PC-9 (cell line): ENCODE measurements at regions not wholly inside any gene's neighbourhood (a gene's known extent, or its start where the extent isn't known, plus 50 kb on each side); places are given as distances from the start of the nearest gene placed in this dataset.

Experiments
- BruUV-seq: library from RNA; stranded (reverse); fragments of 400-500 nt; replicated peaks from 2 replicates; lab custom pipeline; 2021; lab: Mats Ljungman, UMichigan
- CTCF ChIA-PET: fragments of 300-600 bp; sonication (Branson Sonifier 250); formaldehyde crosslinking; loops from one replicate; lab custom pipeline; 2022; ENCODE audit warnings: antibody characterized with exemption; lab: Charles Lee
- POLR2A ChIA-PET: fragments of 300-600 bp; sonication (Branson Sonifier 250); formaldehyde crosslinking; loops from one replicate; lab custom pipeline; 2022; ENCODE audit warnings: antibody characterized with exemption; ENCODE audit not compliant: unreplicated experiment; lab: Charles Lee
- DNase-seq, 2 experiments: peaks; one replicate each; pipeline versions ENCODE4 v3.0.0 to v3.0.0-alpha.2; 2015 to 2022; ENCODE audit warnings: mixed read lengths in 1 of 2
- H2AFZ ChIP-seq: fragments of 200-600 bp; sonication (generic); 2 replicates; pipeline ENCODE4 v1.8.1; 2017; ENCODE audit warnings: antibody characterized with exemption
- H3F3A ChIP-seq: fragments of 200-600 bp; sonication (generic); 2 replicates; pipeline ENCODE4 v1.8.1; 2017; ENCODE audit warnings: antibody characterized with exemption, mild to moderate bottlenecking, low read depth; ENCODE audit not compliant: insufficient read depth
- H3K27ac ChIP-seq: fragments of 200-600 bp; sonication (generic); 2 replicates; pipeline ENCODE4 v1.6.1; 2016; ENCODE audit warnings: mixed run types
- H3K27me3 ChIP-seq: fragments of 200-600 bp; sonication (generic); 2 replicates; pipeline ENCODE4 v1.6.1; 2016; ENCODE audit warnings: low read depth, mixed run types; ENCODE audit not compliant: insufficient read depth
- H3K36me3 ChIP-seq: fragments of 200-600 bp; sonication (generic); 2 replicates; pipeline ENCODE4 v1.6.1; 2016; ENCODE audit warnings: low read depth, mixed run types
- H3K4me1 ChIP-seq: fragments of 200-600 bp; sonication (generic); replicated peaks from 2 replicates; pipeline ENCODE4 v1.6.1; 2016; ENCODE audit warnings: mixed run types; ENCODE audit not compliant: insufficient read depth
- H3K4me2 ChIP-seq: fragments of 200-600 bp; sonication (generic); 2 replicates; pipeline ENCODE4 v1.6.1; 2017; ENCODE audit warnings: mixed run types
- H3K4me3 ChIP-seq: fragments of 200-600 bp; sonication (generic); 2 replicates; pipeline ENCODE4 v1.6.1; 2016; ENCODE audit warnings: mixed run types
- H3K79me2 ChIP-seq: fragments of 200-600 bp; sonication (generic); 2 replicates; pipeline ENCODE4 v1.6.1; 2017; ENCODE audit warnings: low read depth, mixed run types
- H3K9me2 ChIP-seq: fragments of 200-600 bp; sonication (generic); 2 replicates; pipeline ENCODE4 v1.8.1; 2017; ENCODE audit warnings: mild to moderate bottlenecking; ENCODE audit not compliant: insufficient read depth
- H3K9me3 ChIP-seq: fragments of 200-600 bp; sonication (generic); 2 replicates; pipeline ENCODE4 v1.8.1; 2016; ENCODE audit warnings: low read depth; ENCODE audit not compliant: insufficient read depth
- H4K20me1 ChIP-seq: fragments of 200-600 bp; sonication (generic); 2 replicates; pipeline ENCODE4 v1.8.1; 2017; ENCODE audit not compliant: insufficient read depth
- CTCF ChIP-seq: fragments of 200-600 bp; sonication (generic); conservative IDR thresholded peaks from 2 replicates; pipeline ENCODE4 v1.6.1; 2017; ENCODE audit warnings: mixed run types, antibody characterized with exemption, mild to moderate bottlenecking, moderate library complexity
- EZH2 ChIP-seq: fragments of 200-600 bp; sonication (generic); IDR thresholded peaks from 2 replicates; pipeline ENCODE4 v1.8.0; 2017; ENCODE audit warnings: antibody characterized with exemption, low read depth
- intact Hi-C: fragments of 100-400 bp; cut with micrococcal nuclease; formaldehyde crosslinking; loops from one replicate; pipeline ENCODE4 v1.10.0; 2022; ENCODE audit not compliant: unreplicated experiment

GRCh38 chr5:91742550-91742949 lies 359.4 kb upstream of the ARRDC3 start:
- Histone ChIP-seq H3K36me3 (no peaks in the 10 kb centered on the region), H4K20me1 (no peaks in the 10 kb centered on the region), H3K9me2 (peaks cover 3% of the 10 kb centered on the region; the same call in 1 of the 2 replicates), H3K79me2 (no peaks in the 10 kb centered on the region), H3K4me3 (no peak overlapping the region), H3K27me3 (no peaks in the 10 kb centered on the region), H3K4me2 (no peak overlapping the region), H2AFZ (no peak overlapping the region), H3F3A (no peaks in the 10 kb centered on the region), H3K9me3 (no peaks in the 10 kb centered on the region), H3K27ac (no peak overlapping the region), H3K4me1 (no peaks in the 10 kb centered on the region)
- no TSS peak for BruUV-seq
- CTCF ChIA-PET, result no interaction called here
- POLR2A ChIA-PET, result no interaction called here
- intact Hi-C loops, result no loop called here
- DNase-seq, result no peak
- TF ChIP-seq EZH2 (no peak), CTCF (no peak)

DNA sequence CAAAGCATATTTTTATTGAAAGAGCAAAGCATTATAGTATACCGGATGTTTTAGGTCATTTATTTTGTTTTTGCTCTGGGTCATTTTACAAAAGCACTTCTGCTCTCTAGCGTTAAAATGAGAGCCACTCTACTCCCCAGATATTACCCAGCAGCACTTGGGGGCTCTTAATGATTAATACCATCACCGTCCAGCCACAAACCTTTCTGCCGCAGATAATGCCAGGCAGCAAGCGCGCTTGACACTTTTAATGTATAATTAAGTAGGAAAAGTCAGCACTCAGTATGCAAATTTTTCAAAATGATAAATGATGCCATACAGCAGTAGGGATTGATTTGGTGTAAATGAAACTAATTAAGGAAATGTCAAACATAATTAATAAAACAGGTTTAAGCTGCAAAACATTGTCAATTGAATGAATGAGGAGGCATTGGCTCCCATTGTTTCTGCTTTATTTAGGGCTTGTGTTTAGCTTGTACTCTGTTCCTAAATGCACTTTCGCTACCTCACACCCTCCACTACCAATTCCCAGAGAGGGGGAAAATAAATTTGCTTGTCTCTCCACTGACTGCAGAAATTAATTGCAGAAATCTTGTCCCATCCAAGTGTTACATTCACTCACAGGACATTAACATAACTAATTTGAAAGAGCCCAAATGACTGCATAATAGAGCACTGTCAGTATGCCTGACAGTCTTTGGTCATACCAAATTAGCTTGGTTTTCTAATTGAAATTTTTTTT lies 358.8 kb upstream of the ARRDC3 start:
- Histone ChIP-seq H3K4me1 (no peaks in the 10 kb centered on the region), H3K9me2 (peaks cover 3% of the 10 kb centered on the region; the same call in 1 of the 2 replicates), H3K79me2 (no peaks in the 10 kb centered on the region), H3K36me3 (no peaks in the 10 kb centered on the region), H3K27ac (no peak overlapping the region), H3K27me3 (no peaks in the 10 kb centered on the region), H4K20me1 (no peaks in the 10 kb centered on the region), H3K4me2 (no peak overlapping the region), H3K4me3 (no peak overlapping the region), H3K9me3 (no peaks in the 10 kb centered on the region), H2AFZ (no peak overlapping the region), H3F3A (no peaks in the 10 kb centered on the region)
- no TSS peak for BruUV-seq
- no peak for DNase-seq
- intact Hi-C loops, result loop anchor here (1.0 kb wide), 1 partner anchor 37 kb away; no protein-coding TSS in a partner anchor
- ChIA-PET POLR2A (no interaction called here), CTCF (no interaction called here)
- TF ChIP-seq CTCF, result no peak
- TF ChIP-seq EZH2, result no peak

DNA sequence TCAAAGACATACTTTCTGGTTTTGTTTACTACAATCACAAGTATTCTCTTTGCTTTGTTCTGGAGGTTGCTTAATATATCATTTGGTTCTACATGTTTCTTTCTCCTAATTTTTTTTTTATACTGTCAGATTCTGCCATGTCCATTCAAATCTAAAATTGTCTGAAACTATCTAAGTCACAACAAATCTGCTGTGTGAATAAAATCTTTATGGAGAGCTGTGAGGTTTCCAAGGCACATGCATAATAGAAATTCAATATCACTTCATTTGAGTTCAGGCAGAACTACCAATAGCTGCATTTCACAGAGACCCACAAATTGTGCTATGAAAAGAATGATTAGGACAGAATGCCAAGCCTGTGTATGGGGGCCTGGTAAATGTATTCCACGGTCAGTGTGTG lies 346.9 kb upstream of the ARRDC3 start:
- ChIA-PET POLR2A (no interaction called here), CTCF (no interaction called here)
- intact Hi-C loops, result no loop called here
- no peak overlapping the region for H2AFZ ChIP-seq
- TF ChIP-seq CTCF (no peak), EZH2 (no peak)
- H3F3A ChIP-seq, result no peaks in the 10 kb centered on the region
- H3K27me3 ChIP-seq, result no peaks in the 10 kb centered on the region
- H3K4me2 ChIP-seq, result no peak overlapping the region
- no peaks in the 10 kb centered on the region for H3K79me2 ChIP-seq
- no peak overlapping the region for H3K4me3 ChIP-seq
- H3K9me3 ChIP-seq, result no peaks in the 10 kb centered on the region
- H3K36me3 ChIP-seq, result no peaks in the 10 kb centered on the region
- no peaks in the 10 kb centered on the region for H3K4me1 ChIP-seq
- no peaks in the 10 kb centered on the region for H4K20me1 ChIP-seq
- no peak for DNase-seq
- no peaks in the 10 kb centered on the region; the same call in 1 of the 2 replicates for H3K9me2 ChIP-seq
- no TSS peak for BruUV-seq
- H3K27ac ChIP-seq, result no peak overlapping the region
